HTR-8/SVneo (cell line): ENCODE measurements at regions not wholly inside any gene's neighbourhood (a gene's known extent, or its start where the extent isn't known, plus 50 kb on each side); places are given as distances from the start of the nearest gene placed in this dataset.
"Not testable (repeated sequence)": the region's sequence is repeated elsewhere in the genome, so short reads cannot be mapped to it uniquely, and the experiment has no call there.

Experiments
- DNase-seq: peaks from one replicate; pipeline ENCODE4 v3.0.0; 2011; ENCODE audit warnings: low spot score, mixed read lengths; ENCODE audit not compliant: insufficient read length
- FAIRE-seq: peaks from 2 replicates; lab custom pipeline; 2011; peaks lifted over from hg19 to GRCh38; lab: Jason Lieb, UNC

DNA sequence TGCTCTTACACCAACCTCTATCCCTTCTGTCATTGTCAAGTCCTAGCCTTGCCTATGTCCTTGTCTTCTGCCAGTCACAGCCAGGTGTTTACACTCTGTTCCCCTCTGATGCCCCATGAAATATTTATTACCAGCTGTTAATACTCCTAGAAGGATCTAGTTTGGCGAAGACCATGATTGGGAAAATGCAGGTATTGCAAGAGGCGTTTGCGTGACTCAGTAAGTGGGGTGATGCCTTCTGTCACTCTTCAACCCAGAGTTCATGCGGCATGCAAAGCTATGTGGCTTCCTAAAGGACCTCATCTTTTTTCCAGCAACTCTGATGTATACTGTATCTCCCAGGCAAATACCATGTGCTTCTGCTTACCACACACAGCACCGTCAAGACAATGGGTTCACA is 81.8 kb upstream of the GJB6 start:
- DNase-seq (no peak), FAIRE-seq (no peak)

DNA sequence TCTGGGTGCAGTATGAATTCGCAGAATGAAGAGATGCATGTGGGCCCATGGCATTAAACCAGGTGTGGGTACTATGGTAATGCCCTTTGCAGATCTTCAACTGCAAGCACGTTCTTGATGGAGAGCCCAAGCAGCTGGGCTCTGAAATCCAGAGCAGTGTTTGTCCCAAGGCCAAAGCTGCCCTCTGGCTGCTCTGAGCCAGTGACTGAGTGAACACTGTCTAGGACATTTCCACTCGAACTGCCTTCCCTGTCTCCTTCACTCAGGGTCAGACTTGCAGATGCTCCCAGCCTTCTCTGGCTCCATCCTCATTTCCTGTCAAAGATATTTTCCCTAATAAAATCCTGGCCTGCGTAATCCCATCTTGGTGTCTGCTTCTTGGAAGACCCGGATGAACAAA is 80.2 kb upstream of the GJB6 start:
- DNase-seq, result no peak
- FAIRE-seq, result no peak

DNA sequence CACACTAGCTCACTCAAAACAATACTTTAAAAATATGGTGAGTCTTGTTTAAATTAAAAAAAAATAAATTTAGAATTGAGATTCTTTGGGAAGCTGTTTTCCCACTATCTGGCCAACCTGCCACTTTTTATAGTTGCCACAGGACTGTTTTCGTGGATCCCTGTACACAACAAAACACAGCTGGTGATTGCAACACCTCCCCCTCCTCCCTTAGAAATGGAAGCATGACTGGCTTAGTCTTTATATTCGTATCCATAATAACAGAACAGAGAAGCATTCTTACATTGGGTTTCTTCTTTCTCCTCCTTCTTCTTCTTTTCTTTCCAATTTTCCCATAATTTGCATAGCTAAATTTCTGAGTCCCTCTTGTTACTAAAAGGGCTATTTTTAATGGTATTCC is 79.5 kb upstream of the GJB6 start:
- FAIRE-seq (no peak), DNase-seq (no peak)

DNA sequence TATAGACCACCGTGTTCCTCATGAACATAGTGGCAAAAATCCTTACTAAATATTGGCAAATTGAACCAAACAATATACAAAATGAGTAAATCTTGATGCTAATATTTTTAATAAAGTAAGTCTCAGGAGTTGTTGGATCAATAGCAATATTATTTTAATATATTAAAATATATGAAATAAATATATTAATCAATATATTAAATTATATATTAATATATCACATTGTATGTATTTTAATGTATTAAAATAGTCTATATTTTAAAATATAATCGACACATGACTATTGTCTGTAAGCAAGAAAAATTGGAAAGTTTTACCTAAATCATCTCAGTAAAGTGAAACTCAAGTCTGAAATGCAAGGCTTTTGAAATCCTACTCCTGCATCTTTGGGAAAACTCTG is 78.9 kb upstream of the GJB6 start:
- FAIRE-seq (no peak), DNase-seq (no peak)

DNA sequence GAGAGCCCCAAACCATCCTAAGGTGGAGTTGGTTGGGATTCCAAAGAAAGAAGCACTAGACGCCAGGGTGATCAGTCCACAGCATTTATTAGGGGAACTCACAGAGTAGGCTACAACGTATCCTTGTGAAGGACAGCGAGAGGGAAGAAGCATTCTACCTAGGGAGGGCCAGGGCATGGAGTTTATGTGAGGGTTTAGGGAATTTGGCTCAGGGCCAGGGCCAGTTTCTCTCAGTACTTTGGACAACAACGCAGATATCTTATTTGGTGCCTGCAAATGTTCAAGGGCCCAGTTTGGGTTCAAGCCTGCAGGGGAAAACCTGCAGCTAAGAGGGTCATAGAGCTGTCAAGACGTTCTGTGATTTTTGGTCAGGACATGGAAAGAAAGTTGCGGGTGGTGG is 73.9 kb upstream of the GJB6 start:
- FAIRE-seq (no peak), DNase-seq (no peak)

DNA sequence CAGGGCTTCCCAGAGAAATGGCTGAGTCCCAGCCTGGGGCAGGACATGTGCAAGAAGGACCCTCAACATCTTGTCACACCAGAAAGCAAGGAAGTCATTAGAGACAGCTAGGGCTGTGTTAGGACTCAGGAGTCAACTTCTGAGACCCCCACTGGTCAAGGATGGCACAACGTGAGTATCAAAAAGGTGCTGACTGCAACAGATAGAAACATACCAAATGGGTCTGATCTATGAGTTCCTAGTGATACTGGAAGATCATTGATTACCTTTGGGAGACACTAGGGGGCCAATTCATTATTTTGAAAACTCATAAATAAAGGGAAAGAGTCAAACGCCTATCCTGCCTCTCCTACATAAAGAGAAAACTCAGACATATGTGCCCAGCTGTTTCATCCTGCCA is 73.5 kb upstream of the GJB6 start:
- no peak for DNase-seq
- no peak for FAIRE-seq

DNA sequence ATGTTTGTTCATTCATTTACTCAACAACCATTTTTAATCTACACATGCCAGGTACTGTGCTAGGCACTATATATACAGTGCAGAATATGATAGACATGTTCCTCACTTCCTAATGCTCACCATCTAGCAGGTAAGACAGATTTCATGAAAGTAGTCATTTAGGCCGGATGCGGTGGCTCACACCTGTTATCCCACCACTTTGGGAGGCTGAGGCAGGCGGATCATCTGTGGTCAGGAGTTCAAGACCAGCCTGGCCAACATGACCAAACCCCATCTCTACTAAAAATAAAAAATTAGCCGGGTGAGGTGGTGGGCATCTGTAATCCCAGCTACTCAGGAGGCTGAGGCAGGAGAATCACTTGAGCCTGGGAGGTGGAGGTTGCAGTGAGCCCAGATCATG is 71.9 kb upstream of the GJB6 start:
- FAIRE-seq, DNase-seq: not testable (repeated sequence)

DNA sequence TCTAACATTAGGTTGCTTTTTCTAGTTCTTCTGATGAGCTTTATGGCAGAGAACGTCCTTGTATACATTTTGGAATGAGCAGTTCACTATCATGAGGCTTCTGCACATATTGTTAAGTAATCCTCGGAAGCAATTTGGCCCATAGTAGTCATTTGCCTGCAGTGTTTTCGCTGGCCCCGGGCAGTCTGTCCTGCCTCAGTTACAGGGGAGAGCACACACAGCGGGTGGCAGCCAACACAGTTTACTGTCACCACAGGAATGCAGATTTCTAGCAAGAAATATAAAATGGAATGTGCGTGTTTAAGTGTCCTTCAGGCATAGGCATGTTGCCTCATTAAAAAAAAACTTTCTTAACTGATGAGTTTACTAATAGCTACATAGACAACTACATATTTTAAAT is 71.5 kb upstream of the GJB6 start:
- no peak for DNase-seq
- no peak for FAIRE-seq

DNA sequence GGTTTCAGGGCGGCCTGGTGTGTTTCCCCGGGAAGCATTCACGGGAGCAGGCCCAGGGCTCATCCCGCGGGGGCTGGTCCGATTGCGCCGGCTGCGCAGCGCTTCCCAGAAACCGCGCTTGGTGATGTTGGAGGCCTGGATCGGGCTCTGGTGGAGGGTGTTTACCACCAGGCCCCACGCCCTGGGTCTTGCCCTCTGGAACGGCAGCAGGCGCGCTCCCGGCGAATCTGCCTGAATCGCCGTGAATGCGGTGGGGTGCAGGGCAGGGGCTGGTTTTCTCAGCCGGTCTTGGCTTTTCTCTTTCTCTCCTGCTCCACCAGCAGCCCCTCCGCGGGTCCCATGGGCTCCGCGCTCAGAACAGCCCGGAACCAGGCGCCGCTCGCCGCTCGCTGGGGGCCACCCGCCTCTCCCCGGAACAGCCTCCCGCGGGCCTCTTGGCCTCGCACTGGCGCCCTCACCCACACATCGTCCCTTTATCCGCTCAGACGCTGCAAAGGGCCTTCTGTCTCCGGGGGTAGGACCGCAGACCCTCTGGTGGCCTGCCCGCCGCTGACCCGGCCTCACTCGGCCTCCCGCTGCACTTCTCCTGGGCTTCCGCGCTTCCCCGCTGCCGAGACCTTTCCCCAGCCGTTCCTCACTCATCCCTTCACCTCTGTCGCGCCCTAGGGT is 69.4 kb upstream of the GJB6 start:
- FAIRE-seq (no peak), DNase-seq (no peak)

DNA sequence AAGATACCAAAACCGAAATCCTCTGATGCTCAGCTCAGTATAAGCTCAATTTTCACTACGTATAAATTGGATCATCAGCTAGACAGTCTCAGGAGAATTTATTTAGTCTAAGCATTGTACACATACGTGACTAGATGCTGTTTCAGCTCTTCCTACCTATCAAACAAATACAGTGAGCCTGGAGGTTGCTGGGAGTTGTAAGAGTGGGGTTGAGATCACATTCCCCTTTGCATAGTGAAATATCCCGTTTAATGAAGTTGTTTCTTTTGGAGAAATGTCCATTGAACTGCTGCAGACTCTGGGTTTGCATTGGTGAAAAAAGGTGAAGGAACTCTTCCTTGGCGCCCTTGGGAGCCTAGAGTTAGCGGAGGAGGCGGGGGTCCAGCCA is 68.9 kb upstream of the GJB6 start:
- no peak for DNase-seq
- no peak for FAIRE-seq

DNA sequence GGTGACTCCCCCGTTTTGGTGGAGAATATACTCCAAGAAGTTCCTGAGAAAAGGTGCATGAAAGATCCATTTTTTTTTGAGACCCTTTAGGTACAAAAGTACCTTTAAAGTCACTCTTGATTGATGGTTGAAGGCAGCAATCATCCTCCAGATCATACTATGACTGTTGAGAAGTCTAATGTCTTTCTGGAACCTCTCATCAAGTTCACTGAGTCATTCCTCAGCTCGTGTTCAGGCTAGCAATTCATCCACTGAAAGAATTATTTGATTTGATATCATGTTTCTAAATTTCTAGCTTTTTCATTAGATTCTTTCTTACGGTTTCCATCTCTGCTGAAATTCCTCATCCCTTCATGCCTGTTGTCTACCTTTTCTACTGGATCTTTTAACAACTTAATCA is 65.1 kb upstream of the GJB6 start:
- FAIRE-seq (no peak), DNase-seq (no peak)

DNA sequence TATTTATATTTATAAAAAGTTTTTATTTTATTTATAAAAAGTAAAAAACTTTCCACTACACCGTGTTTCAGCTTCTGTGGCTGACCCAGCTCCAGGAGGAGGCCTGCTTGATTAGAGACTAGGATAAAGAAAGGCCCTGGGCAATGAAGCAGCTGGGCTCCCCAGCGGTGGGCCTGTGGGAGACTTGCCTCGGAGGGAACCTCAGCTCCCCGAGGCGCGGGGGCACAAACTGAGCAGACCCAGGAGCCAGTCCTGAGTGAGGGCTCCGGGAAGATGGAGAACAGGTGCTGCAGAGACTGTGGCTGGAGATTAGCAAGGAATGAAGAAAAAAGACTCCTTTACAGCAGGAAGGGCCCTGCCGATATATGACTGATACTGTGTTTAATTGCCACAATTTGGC is 63.8 kb upstream of the GJB6 start:
- DNase-seq, result no peak
- no peak for FAIRE-seq

DNA sequence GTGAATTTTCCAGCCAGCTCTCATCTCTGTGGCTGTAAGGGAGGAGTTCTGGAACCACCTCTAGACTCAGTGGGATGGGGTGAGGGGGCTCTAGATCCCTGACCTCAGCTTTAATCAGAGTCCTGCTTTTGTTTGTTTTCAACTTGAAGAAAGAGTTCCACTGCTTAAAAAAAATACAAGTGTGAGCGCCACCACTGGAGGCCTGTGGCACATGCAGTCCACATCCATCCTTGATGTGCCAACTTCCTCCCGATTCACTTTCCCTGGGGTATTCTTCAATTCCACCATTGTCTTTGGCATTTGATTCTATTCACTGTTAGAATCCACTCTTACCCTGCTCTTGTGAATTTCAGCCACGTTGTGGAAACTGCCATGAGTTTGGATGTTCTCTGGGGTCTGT is 62.4 kb upstream of the GJB6 start:
- FAIRE-seq (no peak), DNase-seq (no peak)

DNA sequence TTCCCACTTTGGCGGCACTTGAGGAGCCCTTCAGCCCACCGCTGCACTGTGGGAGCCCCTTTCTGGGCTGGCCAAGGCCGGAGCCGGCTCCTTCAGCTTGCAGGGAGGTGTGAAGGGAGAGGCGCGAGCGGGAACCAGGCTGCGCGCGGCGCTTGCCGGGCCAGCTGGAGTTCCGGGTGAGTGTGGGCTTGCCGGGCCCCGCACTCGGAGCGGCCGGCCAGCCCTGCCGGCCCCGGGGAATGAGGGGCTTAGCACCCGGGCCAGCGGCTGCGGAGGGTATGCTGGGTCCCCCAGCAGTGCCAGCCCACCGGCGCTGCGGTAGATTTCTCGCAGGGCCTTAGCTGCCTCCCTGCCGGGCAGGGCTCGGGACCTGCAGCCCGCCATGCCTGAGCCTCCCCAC is 60.2 kb upstream of the GJB6 start:
- FAIRE-seq, DNase-seq: not testable (repeated sequence)

DNA sequence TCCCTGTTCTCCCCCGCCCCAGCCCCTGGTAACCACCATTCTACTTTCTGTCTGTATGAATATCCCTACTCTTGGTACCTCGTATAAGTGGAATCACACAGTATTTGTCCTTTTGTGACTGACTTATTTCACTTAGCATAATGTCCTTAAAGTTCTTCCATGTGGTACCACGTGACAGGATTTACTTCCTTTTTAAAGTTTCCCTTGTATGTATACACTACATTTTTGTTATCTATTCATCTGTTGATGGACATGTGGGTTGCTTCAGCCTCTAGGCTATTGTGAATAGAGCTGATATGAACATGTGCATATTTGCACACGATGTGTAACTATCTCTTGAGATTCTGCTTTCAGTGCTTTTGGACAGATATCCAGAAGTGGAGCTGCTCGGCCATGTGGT is 59.6 kb upstream of the GJB6 start:
- DNase-seq (no peak), FAIRE-seq (no peak)

DNA sequence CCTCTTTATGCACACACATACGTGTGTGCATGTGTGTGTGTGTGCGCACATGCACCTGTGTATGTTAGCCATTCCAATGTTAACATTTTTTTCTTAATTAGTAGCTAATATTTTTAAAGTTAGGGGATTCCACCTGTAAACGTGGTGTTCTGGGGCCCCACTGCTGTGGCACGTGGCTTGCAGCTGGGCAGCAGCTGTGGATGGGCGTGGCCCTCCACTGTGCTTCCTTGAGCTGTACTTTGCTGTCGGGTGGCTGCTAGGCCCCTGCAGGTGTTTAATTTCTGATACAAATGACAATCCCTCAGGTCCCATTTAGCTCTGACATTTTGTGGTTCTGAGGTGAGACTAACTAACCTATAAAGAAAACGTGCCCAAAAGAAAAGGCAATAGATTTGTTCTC is 58.9 kb upstream of the GJB6 start:
- no peak for DNase-seq
- no peak for FAIRE-seq

DNA sequence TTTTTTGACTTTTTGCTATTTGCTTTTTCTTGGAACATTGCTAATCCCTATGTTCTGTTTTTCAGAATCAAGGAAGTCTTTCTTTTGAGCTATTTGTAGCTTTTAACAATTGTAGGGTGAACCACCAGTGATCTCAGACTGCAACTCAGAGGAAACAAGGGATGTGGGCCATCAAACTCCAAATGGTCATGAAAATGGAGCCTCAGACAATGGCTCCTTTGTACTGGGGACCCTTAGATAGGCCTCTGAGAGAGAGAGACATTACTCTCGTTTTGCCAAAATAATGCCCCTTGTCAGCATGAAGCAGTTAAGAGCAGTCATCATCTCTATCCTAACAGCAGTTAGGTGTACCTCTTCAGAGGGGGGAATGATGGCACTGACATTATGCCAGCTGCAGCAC is 56.4 kb upstream of the GJB6 start:
- DNase-seq, result no peak
- FAIRE-seq, result no peak

DNA sequence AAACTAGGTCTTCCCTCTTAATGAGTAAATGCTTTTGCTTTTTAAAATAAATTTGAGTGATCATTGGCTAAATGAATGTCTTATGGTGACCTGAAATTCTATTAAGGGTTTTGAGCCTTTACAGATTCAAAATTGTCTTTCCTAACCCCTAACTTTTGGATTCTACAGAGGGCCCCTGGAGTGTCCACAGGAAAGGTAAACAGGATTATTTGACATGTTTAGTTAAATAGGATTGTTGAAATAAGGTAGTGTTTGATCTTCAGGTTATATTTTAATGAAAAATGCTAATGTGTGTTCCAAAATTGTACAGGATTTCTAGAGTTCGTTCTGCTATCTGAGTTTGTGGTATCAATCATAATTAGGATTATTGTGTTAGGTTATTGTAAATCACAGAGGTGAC is 55.9 kb upstream of the GJB6 start:
- no peak for DNase-seq

DNA sequence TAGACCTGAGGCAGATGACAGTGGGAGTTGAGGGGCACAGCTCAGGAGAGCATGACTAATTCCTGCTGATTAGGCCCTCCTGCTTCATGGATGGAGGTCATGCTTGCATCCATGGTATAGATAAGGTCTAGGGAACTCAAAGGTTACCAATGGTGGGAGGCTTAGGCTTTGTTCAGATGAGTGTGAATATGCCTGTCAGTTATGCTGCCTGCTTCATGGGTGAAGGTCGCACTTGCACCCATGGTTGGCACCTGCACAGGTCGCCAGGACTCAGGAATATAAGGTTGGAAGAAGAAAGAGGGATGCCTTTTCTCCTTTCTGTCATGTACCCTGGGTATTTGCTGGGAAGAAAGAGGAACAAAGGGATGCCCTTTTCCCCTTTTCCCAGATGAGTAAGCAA is 53.4 kb upstream of the GJB6 start:
- FAIRE-seq, result no peak

More for the DNA sequence above, 55.9 kb upstream of the GJB6 start:
- no peak for FAIRE-seq

More for the DNA sequence above, 53.4 kb upstream of the GJB6 start:
- DNase-seq, result no peak
